ENCODE measurements at regions not wholly inside any gene's neighbourhood (a gene's known extent, or its start where the extent isn't known, plus 50 kb on each side); places are given as distances from the start of the nearest gene placed in this dataset.
"Not testable (repeated sequence)": the region's sequence is repeated elsewhere in the genome, so short reads cannot be mapped to it uniquely, and the experiment has no call there.

- no peak for DNase-seq (ENCODE audit: low read depth in 1 of 2, low spot score in 1 of 2)
- TF ChIP-seq POLR2AphosphoS5 (IDR thresholded peaks at IDR 0.05; ENCODE audit: low read depth) (no peak), CTCF (IDR thresholded peaks at IDR 0.05; ENCODE audit: insufficient read depth, low read length) (no peak), GABPA (IDR thresholded peaks at IDR 0.05; ENCODE audit: low read depth) (no peak)
- no peak overlapping the region for H3K27ac ChIP-seq (replicated peaks)
- no peaks in the 10 kb centered on the region for H3K27me3 ChIP-seq (ENCODE audit: insufficient read depth, poor library complexity, severe bottlenecking)
- H3K4me3 ChIP-seq (replicated peaks; ENCODE audit: insufficient read depth, low read length), result no peak overlapping the region
Measured at GRCh38 chr6:27016689-27017088, 230.8 kb upstream of the PRSS16 start.

- not testable (repeated sequence) for H3K27me3 ChIP-seq (ENCODE audit: insufficient read depth, poor library complexity, severe bottlenecking); H3K4me3 ChIP-seq (replicated peaks; ENCODE audit: insufficient read depth, low read length); DNase-seq (ENCODE audit: low read depth in 1 of 2, low spot score in 1 of 2); H3K27ac ChIP-seq (replicated peaks)
Measured at GRCh38 chr6:27018401-27018800, 229.1 kb upstream of the PRSS16 start.

- peak overlapping the region; percentile 48 for H3K27ac ChIP-seq (replicated peaks)
- no peak overlapping the region for H3K4me3 ChIP-seq (replicated peaks; ENCODE audit: insufficient read depth, low read length)
- peak; percentile 13 to 63 for DNase-seq (ENCODE audit: low read depth in 1 of 2, low spot score in 1 of 2)
- TF ChIP-seq POLR2AphosphoS5 (IDR thresholded peaks at IDR 0.05; ENCODE audit: low read depth) (no peak; the same call in 1 of the 2 replicates), GABPA (IDR thresholded peaks at IDR 0.05; ENCODE audit: low read depth) (peak; percentile 56)
- H3K27me3 ChIP-seq (ENCODE audit: insufficient read depth, poor library complexity, severe bottlenecking), result no peaks in the 10 kb centered on the region
Measured at GRCh38 chr6:27019651-27020552, 227.6 kb upstream of the PRSS16 start.

GRCh38 chr6:27020553-27020880 lies 227.0 kb upstream of the PRSS16 start:
- Histone ChIP-seq H3K27me3 (ENCODE audit: insufficient read depth, poor library complexity, severe bottlenecking) (no peaks in the 10 kb centered on the region), H3K4me3 (replicated peaks; ENCODE audit: insufficient read depth, low read length) (no peak overlapping the region), H3K27ac (replicated peaks) (no peak overlapping the region; the same call in 1 of the 2 replicates)
- no peak for TF ChIP-seq REST (IDR thresholded peaks at IDR 0.05; ENCODE audit: insufficient replicate concordance, low read depth)
- DNase-seq (ENCODE audit: low read depth in 1 of 2, low spot score in 1 of 2), result no peak

DNA sequence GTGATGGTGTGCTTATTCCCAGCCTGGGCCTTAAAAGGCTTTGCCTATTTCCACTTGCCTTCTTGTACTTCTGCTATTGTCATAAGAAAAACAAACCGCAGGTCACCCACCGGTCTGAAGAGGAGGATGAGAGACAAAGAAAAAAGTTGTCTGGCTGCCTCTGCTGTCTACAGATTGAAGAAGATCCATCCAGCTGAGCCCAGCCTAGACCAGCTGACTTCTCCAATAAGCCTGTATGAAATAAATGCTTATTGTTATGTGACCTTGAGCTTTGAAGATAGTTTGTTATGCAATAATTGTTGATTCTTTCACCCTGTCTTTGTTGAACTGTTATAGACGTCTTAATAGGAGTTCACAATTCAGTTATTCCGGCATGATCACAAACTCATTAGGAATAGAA lies 223.8 kb upstream of the PRSS16 start:
- H3K27ac ChIP-seq (replicated peaks), result no peak overlapping the region
- TF ChIP-seq CTCF (IDR thresholded peaks at IDR 0.05; ENCODE audit: insufficient read depth, low read length), result no peak
- no peak for TF ChIP-seq REST (IDR thresholded peaks at IDR 0.05; ENCODE audit: insufficient replicate concordance, low read depth)
- TF ChIP-seq POLR2AphosphoS5 (IDR thresholded peaks at IDR 0.05; ENCODE audit: low read depth), result no peak
- no peak for TF ChIP-seq SPI1 (IDR thresholded peaks at IDR 0.05; ENCODE audit: borderline replicate concordance, low read depth)
- TF ChIP-seq GABPA (IDR thresholded peaks at IDR 0.05; ENCODE audit: low read depth), result no peak
- H3K4me3 ChIP-seq (replicated peaks; ENCODE audit: insufficient read depth, low read length), result no peak overlapping the region
- DNase-seq (ENCODE audit: low read depth in 1 of 2, low spot score in 1 of 2), result no peak
- no peaks in the 10 kb centered on the region for H3K27me3 ChIP-seq (ENCODE audit: insufficient read depth, poor library complexity, severe bottlenecking)

All from HL-60 (cell line).